ENCODE measurements at regions not wholly inside any gene's neighbourhood (a gene's known extent, or its start where the extent isn't known, plus 50 kb on each side); places are given as distances from the start of the nearest gene placed in this dataset.
"Not testable (repeated sequence)": the region's sequence is repeated elsewhere in the genome, so short reads cannot be mapped to it uniquely, and the experiment has no call there.

DNA sequence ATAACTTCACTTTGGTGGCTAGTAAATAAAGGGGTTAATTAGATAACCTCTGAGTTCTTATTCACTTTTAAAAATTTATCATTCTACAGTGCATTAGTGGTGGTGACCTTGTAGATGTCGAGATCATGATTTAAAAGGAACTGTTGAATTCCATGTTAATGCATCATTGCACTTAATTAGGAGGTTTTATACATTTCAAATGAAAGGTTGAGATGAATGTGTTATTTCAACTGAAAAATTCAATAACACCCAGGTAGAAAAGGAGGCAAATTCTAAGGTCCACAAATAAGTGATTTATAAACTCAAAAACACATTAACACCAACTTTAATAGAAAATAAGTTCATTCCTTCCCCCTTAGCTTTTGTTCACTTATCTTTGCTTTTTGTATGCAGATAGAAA, 58.3 kb upstream of the TMEM170B start:
- no peak for DNase-seq (ENCODE audit: low spot score)
- TF ChIP-seq, protein P1, sequence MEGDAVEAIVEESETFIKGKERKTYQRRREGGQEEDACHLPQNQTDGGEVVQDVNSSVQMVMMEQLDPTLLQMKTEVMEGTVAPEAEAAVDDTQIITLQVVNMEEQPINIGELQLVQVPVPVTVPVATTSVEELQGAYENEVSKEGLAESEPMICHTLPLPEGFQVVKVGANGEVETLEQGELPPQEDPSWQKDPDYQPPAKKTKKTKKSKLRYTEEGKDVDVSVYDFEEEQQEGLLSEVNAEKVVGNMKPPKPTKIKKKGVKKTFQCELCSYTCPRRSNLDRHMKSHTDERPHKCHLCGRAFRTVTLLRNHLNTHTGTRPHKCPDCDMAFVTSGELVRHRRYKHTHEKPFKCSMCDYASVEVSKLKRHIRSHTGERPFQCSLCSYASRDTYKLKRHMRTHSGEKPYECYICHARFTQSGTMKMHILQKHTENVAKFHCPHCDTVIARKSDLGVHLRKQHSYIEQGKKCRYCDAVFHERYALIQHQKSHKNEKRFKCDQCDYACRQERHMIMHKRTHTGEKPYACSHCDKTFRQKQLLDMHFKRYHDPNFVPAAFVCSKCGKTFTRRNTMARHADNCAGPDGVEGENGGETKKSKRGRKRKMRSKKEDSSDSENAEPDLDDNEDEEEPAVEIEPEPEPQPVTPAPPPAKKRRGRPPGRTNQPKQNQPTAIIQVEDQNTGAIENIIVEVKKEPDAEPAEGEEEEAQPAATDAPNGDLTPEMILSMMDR (IDR thresholded peaks at IDR 0.05): no peak
- no peak for ATAC-seq (ENCODE audit: low FRiP score)

DNA sequence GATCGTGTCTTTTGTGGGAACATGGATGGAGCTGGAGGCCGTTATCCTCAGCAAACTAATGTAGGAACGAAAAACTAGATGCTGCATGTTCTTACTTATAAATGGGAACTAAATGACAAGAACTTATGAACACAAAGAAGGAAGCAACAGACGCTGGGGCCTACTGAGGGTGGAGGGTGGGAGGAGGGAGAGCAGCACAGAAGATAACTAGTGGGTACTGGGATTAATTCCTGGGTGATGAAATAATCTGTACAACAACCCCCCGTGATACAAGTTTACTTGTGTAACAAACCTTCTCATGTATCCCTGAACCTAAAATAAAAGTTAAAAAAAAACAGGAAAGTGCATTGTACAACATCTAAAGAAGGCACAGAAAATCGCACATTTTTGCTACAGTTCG, 59.0 kb upstream of the TMEM170B start:
- DNase-seq (ENCODE audit: low spot score) (no peak), ATAC-seq (ENCODE audit: low FRiP score) (no peak)
- TF ChIP-seq, protein P1 (IDR thresholded peaks at IDR 0.05): no peak

DNA sequence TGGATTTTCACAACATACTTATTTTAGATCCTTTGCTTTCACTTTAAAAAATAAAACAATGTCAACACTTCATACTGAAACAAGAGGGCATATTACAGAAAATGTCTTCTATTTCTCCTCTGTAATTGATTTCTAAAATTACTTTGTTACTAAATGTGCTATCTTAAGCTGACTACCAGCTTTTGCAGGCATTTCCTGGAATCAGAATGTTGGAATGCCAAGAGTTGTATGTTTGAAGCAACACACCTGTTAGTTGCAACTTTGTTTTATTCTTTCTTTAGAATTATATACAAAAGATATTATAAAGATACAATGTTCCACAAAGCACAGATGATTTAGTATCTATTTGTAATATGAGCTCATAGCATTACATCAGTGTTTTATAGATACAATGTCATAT, 62.5 kb upstream of the TMEM170B start:
- ATAC-seq (ENCODE audit: low FRiP score) (no peak), DNase-seq (ENCODE audit: low spot score) (no peak)
- TF ChIP-seq, protein P1 (IDR thresholded peaks at IDR 0.05): no peak

DNA sequence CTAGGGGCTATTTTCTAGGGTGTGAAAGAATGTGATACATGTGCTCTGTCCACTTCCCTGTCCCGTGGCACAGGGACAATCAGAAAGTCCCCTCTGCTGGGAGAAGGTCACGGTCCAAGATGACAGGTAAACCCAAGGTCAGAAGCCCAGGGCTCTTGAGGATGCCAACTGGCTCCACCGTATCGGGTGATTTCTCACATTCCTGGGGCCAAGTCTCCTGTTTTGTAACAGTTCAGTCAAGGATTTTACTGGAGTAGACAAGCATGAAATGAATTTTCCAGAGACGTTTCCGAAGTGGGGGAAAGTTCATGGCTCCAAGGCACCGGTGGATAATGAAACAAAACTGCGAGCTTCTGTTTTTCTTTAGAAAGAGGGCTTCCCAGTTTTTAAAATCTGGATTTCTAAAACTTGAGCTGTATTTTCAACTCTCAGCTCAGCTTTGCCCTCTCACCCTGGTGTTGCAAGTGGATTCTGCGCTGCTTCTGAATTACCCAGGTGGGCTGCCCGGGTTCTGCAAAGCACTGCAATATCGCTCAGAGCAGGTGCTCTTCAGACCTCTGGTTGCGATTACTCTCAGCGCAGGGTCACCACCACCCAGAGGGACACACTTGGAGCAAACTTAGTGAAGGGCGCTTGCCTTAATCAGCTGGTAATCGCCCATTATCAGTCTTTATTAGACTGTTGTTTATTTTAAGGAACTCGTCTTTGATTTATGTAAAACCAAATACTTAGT, 64.4 kb upstream of the TMEM170B start:
- peak; percentile 80 for ATAC-seq (ENCODE audit: low FRiP score)

DNA sequence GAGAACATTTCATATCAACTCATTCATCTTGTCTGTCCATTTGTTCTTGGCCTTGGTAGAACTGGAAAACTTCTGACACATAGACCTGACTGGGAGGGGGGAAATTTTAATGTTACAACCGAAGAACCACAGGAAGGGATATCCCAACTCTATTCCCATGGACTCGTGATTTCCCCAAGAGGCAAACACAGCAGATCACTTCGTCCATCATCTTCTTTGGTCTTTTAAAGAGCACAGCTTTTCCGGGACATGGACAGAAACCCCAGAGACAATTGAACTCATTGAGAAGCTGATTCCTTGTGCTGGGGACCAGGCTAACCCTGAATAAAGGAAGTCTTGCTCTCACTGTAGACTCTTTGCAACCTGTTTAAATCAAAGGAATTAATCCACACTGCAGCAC, 66.3 kb upstream of the TMEM170B start:
- DNase-seq (ENCODE audit: low spot score) (no peak), ATAC-seq (ENCODE audit: low FRiP score) (no peak)
- TF ChIP-seq, protein P1 (IDR thresholded peaks at IDR 0.05): no peak

More for the DNA sequence above, 64.4 kb upstream of the TMEM170B start:
- TF ChIP-seq, protein P1 (IDR thresholded peaks at IDR 0.05): no peak
- no peak for DNase-seq (ENCODE audit: low spot score)

DNA sequence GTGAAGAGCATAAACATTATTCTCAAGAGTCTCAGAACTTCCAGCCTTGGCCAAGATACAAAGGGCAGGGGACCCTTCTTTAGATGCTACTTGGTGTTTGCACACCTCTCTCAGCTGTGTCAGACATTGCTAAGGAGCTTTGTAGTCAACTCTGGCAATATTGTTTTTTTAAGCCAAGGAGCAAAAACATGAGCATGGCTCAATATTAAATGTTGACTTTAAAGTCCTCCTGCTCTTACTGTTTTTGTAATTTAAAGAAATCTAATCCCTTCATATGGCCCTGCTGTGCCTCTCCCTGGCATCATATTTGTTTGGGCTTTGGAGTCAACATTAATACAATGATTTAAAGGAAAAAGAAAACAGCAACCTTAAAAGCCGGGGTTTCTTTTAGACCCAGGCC, 67.9 kb upstream of the TMEM170B start:
- ATAC-seq (ENCODE audit: low FRiP score) (no peak), DNase-seq (ENCODE audit: low spot score) (no peak)
- TF ChIP-seq, protein P1 (IDR thresholded peaks at IDR 0.05): no peak

DNA sequence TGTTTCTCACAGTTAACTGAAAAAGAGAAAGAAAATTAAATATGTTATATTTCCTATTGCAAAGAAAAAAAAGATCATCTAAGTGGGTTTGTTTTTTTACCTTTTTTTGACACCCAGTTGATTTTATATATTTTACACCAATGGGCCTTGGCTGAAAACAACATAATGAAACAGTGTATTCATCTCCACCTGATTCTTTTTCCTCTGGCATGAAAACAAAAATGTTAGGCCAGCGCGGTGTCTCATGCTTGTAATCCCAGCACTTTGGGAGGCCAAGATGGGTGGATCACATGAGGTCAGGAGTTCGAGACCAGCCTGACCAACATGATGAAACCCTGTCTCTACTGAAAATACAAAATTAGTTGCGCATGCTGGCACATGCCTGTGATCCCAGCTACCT, 69.3 kb upstream of the TMEM170B start:
- not testable (repeated sequence) for ATAC-seq (ENCODE audit: low FRiP score); DNase-seq (ENCODE audit: low spot score)

All from omental fat pad (tissue), 3 donors.